GM18517 (cell line): ENCODE measurements at regions not wholly inside any gene's neighbourhood (a gene's known extent, or its start where the extent isn't known, plus 50 kb on each side); places are given as distances from the start of the nearest gene placed in this dataset.
"Not testable (repeated sequence)": the region's sequence is repeated elsewhere in the genome, so short reads cannot be mapped to it uniquely, and the experiment has no call there.

Experiments used
- ATAC-seq: cut with Tn5 transposase; IDR thresholded peaks from one replicate; pipeline ENCODE4 v1.9.1; 2021; ENCODE audit warnings: mild to moderate bottlenecking, moderate library complexity; ENCODE audit not compliant: unreplicated experiment

- no peak for ATAC-seq
Measured at GRCh38 chr5:71771191-71771590, 52.1 kb downstream of the CARTPT start.

DNA sequence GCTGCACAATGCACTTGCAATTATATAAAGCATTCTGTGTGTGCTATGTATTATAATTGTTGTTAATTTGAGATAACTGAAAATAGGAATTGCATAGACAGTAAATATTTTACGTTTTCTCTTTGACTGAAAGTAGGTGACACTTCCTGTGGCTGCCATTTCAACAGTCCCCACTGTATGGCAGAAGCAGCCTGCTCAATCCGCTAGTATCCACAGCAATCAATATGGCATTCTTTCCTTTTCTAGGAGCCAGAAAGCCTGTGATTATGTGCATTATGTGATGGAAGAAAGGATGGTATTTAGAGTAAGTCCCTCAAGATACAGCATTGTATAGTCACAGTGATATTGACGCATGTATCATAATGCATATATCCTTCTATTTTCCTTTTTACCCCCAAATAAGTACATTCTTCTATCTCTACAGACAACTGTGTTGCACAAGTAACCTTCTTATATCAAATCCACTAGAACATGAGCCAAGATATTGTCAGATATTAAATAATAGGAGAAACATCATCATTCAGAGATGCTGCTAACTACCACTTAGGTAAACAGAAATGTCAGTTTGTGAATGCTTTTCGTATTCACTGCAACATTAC lies 59.7 kb downstream of the CARTPT start:
- ATAC-seq = no peak

- ATAC-seq = no peak
Measured at GRCh38 chr5:71780597-71780996, 61.5 kb downstream of the CARTPT start.

DNA sequence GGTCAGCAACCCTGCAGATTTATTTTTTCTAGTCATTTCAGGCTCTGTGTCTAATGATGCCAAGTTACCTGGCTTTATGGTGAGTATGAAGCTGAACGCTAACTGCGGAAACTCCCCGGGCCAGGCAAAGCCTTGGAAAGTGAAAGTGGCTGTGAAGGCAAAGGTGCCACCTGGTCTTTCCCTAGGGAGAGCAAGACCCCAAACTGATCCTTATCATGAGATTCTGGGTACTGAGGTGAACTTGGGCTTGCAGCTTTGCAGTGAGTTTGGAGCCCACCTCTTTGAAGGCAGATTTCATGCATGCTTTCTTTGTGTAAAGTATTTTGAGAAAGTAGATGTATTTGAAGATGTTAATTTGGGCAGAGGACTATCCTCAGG lies 63.3 kb downstream of the CARTPT start:
- peak; percentile 22 for ATAC-seq

DNA sequence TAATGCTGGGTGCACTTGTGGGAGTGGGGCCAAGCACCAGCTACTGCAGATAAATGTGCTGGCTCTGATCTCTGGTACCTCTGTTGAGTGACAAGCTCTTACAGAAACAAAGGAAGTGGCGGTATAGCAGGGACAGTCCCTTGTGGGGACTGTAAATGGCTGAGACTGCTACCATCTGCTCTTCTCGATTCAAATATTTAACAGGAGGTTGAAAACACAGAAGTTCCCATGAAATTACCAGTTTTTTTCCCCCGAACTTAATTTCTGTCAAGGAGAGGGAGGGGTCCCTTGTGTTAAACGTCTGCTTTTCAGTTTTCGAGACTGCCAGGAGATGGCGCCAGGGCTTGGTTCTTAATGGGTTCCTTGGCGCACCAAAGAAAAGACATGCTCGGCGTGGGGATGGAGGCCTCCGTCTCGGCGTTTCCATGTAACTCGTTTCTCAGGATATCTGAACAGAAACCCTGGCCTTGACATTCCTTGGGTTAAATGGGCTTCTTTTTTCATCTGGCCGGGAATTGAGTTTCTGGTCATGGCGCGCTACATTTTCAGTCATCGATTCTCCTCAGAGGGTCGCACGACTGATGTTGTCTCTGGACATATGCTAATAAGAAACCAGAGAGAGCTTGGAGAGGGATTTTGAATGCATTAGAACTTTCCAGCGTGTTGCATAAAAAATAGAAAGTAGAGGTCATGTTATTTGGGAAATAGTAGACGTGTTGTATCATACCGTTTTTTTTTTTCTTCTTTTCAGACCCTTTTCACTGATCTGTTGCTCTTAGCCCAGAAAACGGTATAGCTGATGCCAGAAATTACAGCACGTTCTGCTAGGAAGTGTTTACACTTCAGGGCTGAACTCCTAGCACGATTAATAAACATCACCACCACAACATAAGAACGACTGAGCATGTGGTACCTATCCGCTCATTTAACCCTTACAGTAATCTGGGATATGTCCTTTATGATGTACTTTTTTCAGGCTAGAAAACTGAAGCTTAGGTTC lies 64.0 kb downstream of the CARTPT start:
- peak; percentile 89 for ATAC-seq

GRCh38 chr5:71783891-71784290 lies 64.8 kb downstream of the CARTPT start:
- no peak for ATAC-seq

DNA sequence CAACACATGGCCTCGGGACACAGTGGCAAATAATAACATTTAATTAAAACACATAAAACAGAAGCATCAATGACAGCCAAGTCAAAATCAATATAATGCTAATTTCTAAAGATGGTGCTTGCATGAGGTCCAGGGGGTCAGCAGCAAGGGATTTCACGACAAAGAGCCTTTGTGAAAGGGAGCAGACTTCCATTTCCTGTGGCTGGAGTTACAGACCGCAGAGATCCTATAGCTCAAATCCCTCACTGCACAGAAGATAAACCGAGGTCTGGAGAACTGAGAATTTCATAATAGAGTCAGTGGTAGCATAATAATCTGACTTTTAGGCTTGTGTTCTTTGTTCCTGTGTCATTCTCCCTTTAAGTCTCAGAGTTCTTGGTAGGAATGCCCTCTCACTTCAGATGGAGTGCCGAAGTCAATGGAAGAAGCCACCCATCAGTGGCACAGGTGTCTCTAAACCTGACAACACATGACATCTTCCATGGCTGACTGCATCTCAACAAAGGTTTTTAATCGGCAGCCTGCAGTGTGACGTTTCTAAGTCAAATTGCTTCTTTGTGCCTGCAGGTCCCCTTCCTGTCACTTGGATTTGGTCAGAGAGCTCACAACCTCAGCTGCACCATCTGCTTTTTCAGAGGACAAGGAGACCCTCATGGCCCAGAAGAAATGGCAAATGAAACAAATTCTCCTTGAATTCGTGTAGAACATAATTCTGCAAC lies 67.4 kb downstream of the CARTPT start:
- no peak for ATAC-seq

GRCh38 chr5:71788794-71789193 lies 69.7 kb downstream of the CARTPT start:
- ATAC-seq = no peak

DNA sequence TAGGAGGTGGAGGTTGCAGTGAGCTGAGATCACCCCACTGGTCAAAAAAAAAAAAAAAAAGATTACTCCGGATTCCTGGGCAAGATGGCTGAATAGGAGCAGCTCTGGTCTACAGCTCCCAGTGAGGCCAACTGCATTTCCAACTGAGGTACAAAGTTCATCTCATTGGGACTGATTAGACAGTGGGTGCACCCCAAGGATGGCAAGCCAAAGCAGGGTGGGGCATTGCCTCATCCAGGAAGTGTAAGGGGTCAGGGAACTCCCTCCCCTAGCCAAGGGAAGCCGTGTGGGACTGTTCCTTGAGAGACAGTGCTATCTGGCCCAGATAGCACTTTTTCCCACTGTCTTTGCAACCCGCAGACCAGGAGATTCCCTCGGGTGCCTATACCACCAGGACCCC lies 70.7 kb downstream of the CARTPT start:
- no peak for ATAC-seq

DNA sequence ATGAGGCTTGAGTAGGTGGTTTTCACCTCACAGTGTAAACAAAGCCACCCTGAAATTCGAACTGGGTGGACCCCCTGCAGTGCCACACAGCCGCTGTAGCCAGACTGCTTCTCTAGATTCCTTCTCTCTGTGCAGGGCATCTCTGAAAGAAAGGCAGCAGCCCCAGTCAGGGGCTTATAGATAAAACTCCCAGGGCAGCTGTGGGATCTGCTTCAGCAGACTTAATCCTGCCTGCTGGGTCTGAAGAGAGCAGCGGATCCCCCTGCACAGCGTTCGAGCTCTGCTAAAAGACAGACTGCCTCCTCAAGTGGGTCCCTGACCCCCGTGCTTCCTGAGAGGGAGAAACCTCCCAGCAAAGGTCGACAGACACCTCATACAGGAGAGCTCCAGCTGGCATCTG lies 71.4 kb downstream of the CARTPT start:
- ATAC-seq = no peak

GRCh38 chr5:71792041-71792440 lies 73.0 kb downstream of the CARTPT start:
- not testable (repeated sequence) for ATAC-seq

GRCh38 chr5:71794061-71794695 lies 75.1 kb downstream of the CARTPT start:
- ATAC-seq = no peak

GRCh38 chr5:71802673-71803072 lies 83.6 kb downstream of the CARTPT start:
- no peak for ATAC-seq

GRCh38 chr5:71806711-71807110 lies 87.6 kb downstream of the CARTPT start:
- ATAC-seq = no peak

DNA sequence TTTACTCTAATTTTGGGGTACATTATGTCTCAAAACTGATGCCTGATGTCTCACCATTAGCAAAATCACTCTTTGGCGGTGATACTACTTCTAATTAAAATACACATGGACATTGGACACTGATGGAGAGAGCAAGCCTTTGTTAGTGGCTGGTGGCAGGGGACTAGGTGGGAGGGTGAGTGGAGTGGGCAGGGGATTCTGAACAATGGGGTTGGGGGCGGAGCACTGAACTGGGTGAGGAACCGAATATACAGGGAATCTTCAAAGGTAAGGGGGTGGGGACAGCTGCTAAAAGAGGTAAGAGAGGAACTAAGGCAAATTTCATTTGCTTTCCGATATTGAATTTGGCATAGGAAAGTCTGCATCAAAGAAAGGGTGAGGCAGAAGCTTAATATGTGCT lies 88.8 kb downstream of the CARTPT start:
- no peak for ATAC-seq

- ATAC-seq = no peak
Measured at GRCh38 chr5:71809446-71809845, 90.4 kb downstream of the CARTPT start.

DNA sequence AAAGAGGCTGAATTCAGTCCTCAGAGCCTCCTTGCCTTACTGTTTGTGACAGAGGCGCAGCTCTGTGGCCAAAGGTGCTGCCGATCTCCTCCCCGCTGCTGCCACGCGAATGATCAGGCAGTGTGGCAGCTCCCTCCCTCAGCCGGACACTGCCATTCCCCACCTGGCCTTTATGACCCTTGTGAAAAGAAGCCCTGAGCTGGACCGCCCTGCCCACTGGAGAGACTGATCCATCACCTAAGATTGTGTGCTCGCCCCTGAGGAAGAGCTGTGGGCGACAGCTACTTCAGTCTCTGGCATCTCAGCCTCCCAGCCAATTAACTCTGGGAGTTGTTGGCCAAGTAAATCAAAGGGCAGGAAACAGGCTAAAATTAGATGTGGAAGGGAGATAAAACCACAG lies 90.9 kb downstream of the CARTPT start:
- ATAC-seq = no peak

DNA sequence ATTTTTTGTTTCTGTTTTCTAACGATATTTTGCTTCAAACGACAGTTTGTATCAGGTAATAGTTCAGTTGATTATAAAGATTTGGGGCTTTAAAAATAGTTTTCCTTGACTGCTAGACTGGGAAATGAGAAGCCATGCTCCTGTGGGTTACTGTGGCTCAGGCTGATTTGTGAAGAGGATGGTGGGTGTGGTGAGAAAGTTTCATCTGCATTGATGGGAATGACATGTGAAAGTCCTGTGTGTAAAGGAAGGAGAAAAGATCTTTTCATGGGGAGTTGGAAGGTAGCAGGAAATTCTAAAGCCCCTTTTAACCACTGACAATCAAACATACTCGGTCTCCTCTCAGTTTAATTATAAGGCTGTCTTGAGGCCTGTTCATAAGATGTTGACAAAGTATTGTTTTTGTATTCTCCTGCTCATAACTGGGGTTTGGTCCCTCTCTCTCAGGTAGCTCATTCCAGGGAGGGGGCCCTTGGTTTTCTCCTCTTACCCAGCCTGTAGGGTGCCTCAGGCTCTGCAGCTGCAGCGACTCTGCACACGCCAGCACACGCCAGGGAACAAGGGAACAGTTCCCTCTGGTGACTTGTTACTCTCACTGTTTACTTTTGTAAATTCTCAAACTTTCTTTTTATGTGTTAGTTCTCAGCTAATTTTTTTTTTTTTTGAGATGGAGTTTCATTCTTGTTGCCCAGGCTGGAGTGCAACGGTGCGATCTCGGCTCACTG lies 91.6 kb downstream of the CARTPT start:
- no peak for ATAC-seq

DNA sequence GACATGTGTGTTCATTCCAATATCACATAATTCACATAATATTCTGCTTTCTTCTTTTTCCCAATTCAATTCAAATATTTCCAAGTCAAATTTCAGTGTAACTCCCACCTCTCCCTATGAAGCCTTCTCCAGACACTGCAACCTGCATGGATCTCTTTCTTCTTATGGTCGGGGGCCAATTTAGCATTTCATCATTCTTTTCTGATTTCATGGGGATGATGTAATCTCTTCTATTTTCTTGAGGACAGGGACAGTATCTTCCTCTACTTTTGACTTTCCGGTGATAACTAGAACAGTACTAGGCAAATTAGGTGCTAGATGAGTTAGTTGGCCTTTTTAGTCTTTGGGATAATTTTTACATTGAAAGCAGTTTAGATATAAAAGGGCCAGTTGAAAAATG lies 92.7 kb downstream of the CARTPT start:
- no peak for ATAC-seq

DNA sequence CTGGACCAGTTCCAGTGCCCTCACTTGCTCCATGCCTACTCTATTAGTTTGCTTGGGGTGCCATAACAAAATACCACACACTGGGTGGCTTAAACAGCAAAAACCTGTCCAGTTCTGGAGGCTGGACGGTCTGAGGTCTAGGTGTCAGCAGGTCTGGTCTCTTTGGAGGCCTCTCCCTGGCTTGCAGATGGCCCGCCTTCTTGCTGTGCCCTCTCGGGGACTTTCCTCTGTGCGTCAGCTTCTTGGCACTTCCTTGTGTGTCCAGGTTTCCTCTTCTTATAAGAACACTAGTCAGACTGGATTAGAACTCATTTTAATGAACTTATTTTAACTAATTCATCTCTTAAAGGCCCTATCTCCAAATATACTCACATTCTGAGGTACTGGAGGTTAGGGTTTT lies 97.2 kb downstream of the CARTPT start:
- ATAC-seq = no peak

DNA sequence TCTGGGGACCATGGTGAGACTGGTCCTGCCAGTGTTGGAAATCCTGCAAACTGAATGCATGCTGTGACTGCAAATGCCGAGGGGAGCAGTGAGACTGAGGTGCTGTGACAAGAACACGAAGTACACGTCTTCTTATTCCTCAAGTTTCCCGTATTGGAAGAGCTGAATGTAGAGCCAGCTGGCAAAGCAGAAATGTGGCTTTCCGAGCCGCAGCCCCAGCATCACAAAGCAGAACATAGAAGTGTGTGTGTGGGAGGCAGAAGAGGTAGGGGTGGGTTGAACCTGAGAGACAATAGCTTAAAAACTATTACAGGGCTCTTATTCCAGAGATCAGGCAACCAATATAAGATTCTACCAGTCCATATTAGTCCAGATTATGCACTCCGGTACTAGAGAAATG lies 98.8 kb downstream of the CARTPT start:
- ATAC-seq = no peak
